K562 (cell line): ENCODE measurements at regions not wholly inside any gene's neighbourhood (a gene's known extent, or its start where the extent isn't known, plus 50 kb on each side); places are given as distances from the start of the nearest gene placed in this dataset.

Experiments used
- ATAC-seq: fragments of 200-7000 bp; cut with Tn5 transposase; 3 replicates; pipeline ENCODE4 v1.9.1; 2020; ENCODE audit warnings: moderate library complexity
- BruUV-seq: library from RNA; stranded (reverse); fragments of 400-500 nt; replicated peaks from 2 replicates; lab custom pipeline; 2021; lab: Mats Ljungman, UMichigan
- CTCF ChIA-PET: fragments of 300-600 bp; formaldehyde crosslinking; extraction: SDS; loops from one replicate; lab custom pipeline; 2021; ENCODE audit warnings: low intra/inter-chr PET ratio; lab: Yijun Ruan, JAX
- POLR2A ChIA-PET: fragments of 300-600, 350-650 bp; sonication (Branson Sonifier 250); formaldehyde crosslinking; extraction: SDS; loops from one replicate; lab custom pipeline; 2021; ENCODE audit warnings: antibody characterized with exemption, inconsistent platforms; lab: Yijun Ruan, JAX
- DNase-seq, 4 experiments: peaks; one replicate each; pipeline versions ENCODE4 v3.0.0 to v3.0.0-alpha.2; 2011 to 2018; ENCODE audit warnings: low spot score in 3 of 4, mixed read lengths in 3 of 4; ENCODE audit errors: extremely low read depth in 1 of 4
- FAIRE-seq: peaks from 2 replicates; lab custom pipeline; 2011; peaks lifted over from hg19 to GRCh38; lab: Jason Lieb, UNC
- H2AFZ ChIP-seq: 2 replicates; pipeline ENCODE4 v1.6.0; 2011; ENCODE audit warnings: low read depth, low read length, control low read depth, inconsistent platforms
- H3K27ac ChIP-seq: fragments of 200-600 bp; 3 replicates; pipeline ENCODE4 v1.8.0; 2011; ENCODE audit warnings: low read depth, mild to moderate bottlenecking, control low read depth, inconsistent platforms, low read length, moderate library complexity, mixed read lengths; ENCODE audit errors: extremely low read depth
- H3K27me3 ChIP-seq, 2 experiments: fragments of 300-600 bp in 1 of 2; 2 replicates in 1 of 2; 3 replicates in 1 of 2; pipeline versions ENCODE4 v1.6.0 to v1.8.0; 2011; ENCODE audit warnings: inconsistent platforms in 2 of 2, low read length in 2 of 2, mild to moderate bottlenecking in 1 of 2, mixed read lengths in 1 of 2, moderate library complexity in 1 of 2; ENCODE audit not compliant: control insufficient read depth in 2 of 2, insufficient read depth in 2 of 2
- H3K36me3 ChIP-seq: fragments of 300-600 bp; 3 replicates; pipeline ENCODE4 v1.8.0; 2011; ENCODE audit warnings: mild to moderate bottlenecking, low read length, inconsistent platforms; ENCODE audit not compliant: control insufficient read depth, insufficient read depth
- H3K4me1 ChIP-seq, 2 experiments: fragments of 200-600 bp in 1 of 2; replicated peaks in 1 of 2; 2 replicates in 1 of 2; 3 replicates in 1 of 2; pipeline versions ENCODE4 v1.5.1 to v1.8.0; 2011; ENCODE audit warnings: inconsistent platforms in 2 of 2, low read length in 2 of 2, mild to moderate bottlenecking in 1 of 2, mixed read lengths in 1 of 2, moderate library complexity in 1 of 2; ENCODE audit not compliant: control insufficient read depth in 2 of 2, insufficient read depth in 2 of 2
- H3K4me2 ChIP-seq: 2 replicates; pipeline ENCODE4 v1.6.1; 2011; ENCODE audit warnings: low read length, control low read depth, inconsistent platforms, mixed read lengths; ENCODE audit not compliant: insufficient read depth
- H3K4me3 ChIP-seq: fragments of 200-600 bp; sonication (generic), shearing (Covaris generic); 2 replicates; pipeline ENCODE4 v1.5.1; 2016; ENCODE audit warnings: control low read depth, inconsistent platforms
- H3K79me2 ChIP-seq: fragments of 200-600 bp; 3 replicates; pipeline ENCODE4 v1.8.0; 2011; ENCODE audit warnings: low read length, inconsistent platforms; ENCODE audit not compliant: control insufficient read depth, insufficient read depth
- H3K9ac ChIP-seq, 2 experiments: 2 replicates each; pipeline versions ENCODE4 v1.6.0 to v1.6.1; 2011; ENCODE audit warnings: low read depth in 2 of 2, low read length in 2 of 2, control low read depth in 1 of 2, inconsistent platforms in 1 of 2, mild to moderate bottlenecking in 1 of 2, mixed read lengths in 1 of 2; ENCODE audit not compliant: insufficient read depth in 1 of 2
- H3K9me1 ChIP-seq: one replicate; pipeline ENCODE4 v1.6.0; 2011; ENCODE audit warnings: inconsistent platforms, mild to moderate bottlenecking, low read length, moderate library complexity; ENCODE audit not compliant: control insufficient read depth, insufficient read depth
- H3K9me3 ChIP-seq: replicated peaks from 2 replicates; pipeline ENCODE4 v1.5.1; 2011; ENCODE audit warnings: low read depth, low read length, inconsistent platforms; ENCODE audit not compliant: control insufficient read depth, insufficient read depth
- H4K20me1 ChIP-seq: replicated peaks from 2 replicates; pipeline ENCODE4 v1.6.1; 2011; ENCODE audit warnings: low read length, inconsistent platforms, mixed read lengths; ENCODE audit not compliant: control insufficient read depth, insufficient read depth
- ARID3B ChIP-seq: fragments of 250-450 bp; sonication (Bioruptor Pico); IDR thresholded peaks from 2 replicates; pipeline ENCODE4 v1.4.0; 2020; ENCODE audit warnings: borderline replicate concordance
- E2F8 ChIP-seq: fragments of 450-650 bp; IDR thresholded peaks from 2 replicates; pipeline ENCODE4 v1.7.1; 2018; ENCODE audit warnings: mild to moderate bottlenecking, low read depth; ENCODE audit not compliant: partially characterized antibody
- FOSL1 ChIP-seq: fragments of 200-800 bp; sonication (Bioruptor generic); conservative IDR thresholded peaks from 2 replicates; pipeline ENCODE4 v1.6.1; 2016; ENCODE audit warnings: missing genetic modification characterization, missing compliant biosample characterization
- KDM2B ChIP-seq: fragments of 250-450 bp; sonication (Bioruptor Pico); IDR thresholded peaks from 2 replicates; pipeline ENCODE4 v1.8.0; 2021; ENCODE audit warnings: mild to moderate bottlenecking, moderate library complexity
- NCOA6 ChIP-seq: fragments of 450-650 bp; IDR thresholded peaks from 2 replicates; pipeline ENCODE4 v1.6.1; 2017; ENCODE audit warnings: mild to moderate bottlenecking
- PREB ChIP-seq: sonication (generic); formaldehyde crosslinking; IDR thresholded peaks from 2 replicates; pipeline ENCODE4 v1.8.1; 2023; ENCODE audit warnings: mild to moderate bottlenecking, missing genetic modification reagents
- RHOXF2B ChIP-seq: fragments of 250-450 bp; sonication (Bioruptor Pico); conservative IDR thresholded peaks from 2 replicates; pipeline ENCODE4 v1.5.1; 2021
- SNAPC5 ChIP-seq: fragments of 250-450 bp; sonication (Bioruptor Pico); IDR thresholded peaks from 2 replicates; pipeline ENCODE4 v1.8.0; 2021; ENCODE audit warnings: moderate library complexity, mild to moderate bottlenecking, inconsistent platforms
- USF2 ChIP-seq: sonication (generic); formaldehyde crosslinking; IDR thresholded peaks from 2 replicates; pipeline ENCODE4 v1.5.0; 2020; ENCODE audit warnings: missing genetic modification reagents
- ZNF57 ChIP-seq: fragments of 450-650 bp; formaldehyde crosslinking; IDR thresholded peaks from 2 replicates; pipeline ENCODE4 v1.4.0; 2020; ENCODE audit warnings: mild to moderate bottlenecking, moderate library complexity
- ZNF655 ChIP-seq: fragments of 250-450 bp; sonication (Bioruptor Pico); IDR thresholded peaks from 2 replicates; pipeline ENCODE4 v1.5.0; 2021
- ZSCAN32 ChIP-seq: fragments of 450-650 bp; formaldehyde crosslinking; IDR thresholded peaks from 2 replicates; pipeline ENCODE4 v1.4.0; 2020; ENCODE audit warnings: mild to moderate bottlenecking, moderate library complexity
- WGBS: fragments of 100-300 bp; shearing (Covaris generic); methylation state at CpG from one replicate; pipeline ENCODE4 v1.1.6; 2016; ENCODE audit warnings: low coverage, mixed read lengths; ENCODE audit not compliant: insufficient coverage; ENCODE audit errors: missing lambda C conversion rate; 5-methylcytosine and 5-hydroxymethylcytosine counted together
- in situ Hi-C: fragments of 300-500 bp; cut with MboI; formaldehyde crosslinking; loops from 4 replicates; pipeline ENCODE4 v1.15.0; 2018; ENCODE audit warnings: inconsistent platforms, mixed read lengths
- intact Hi-C: fragments of 100-400 bp; cut with micrococcal nuclease; formaldehyde crosslinking; loops from 2 replicates; pipeline ENCODE4 v1.14.2; 2022

- no peaks in the 10 kb centered on the region for H3K9me3 ChIP-seq
- H3K4me2 ChIP-seq, result no peak overlapping the region
- BruUV-seq, result no TSS peak
- no peaks in the 10 kb centered on the region for H3K4me1 ChIP-seq
- no peak overlapping the region for H3K9ac ChIP-seq
- no peak overlapping the region for H2AFZ ChIP-seq
- H3K27me3 ChIP-seq, result no peaks in the 10 kb centered on the region
- no peaks in the 10 kb centered on the region for H3K36me3 ChIP-seq
- ChIA-PET CTCF (no interaction called here), POLR2A (no interaction called here)
- H3K79me2 ChIP-seq, result no peaks in the 10 kb centered on the region
- no peaks in the 10 kb centered on the region for H3K9me1 ChIP-seq
- in situ Hi-C loops (no loop called here), intact Hi-C loops (no loop called here)
- ATAC-seq, result no peak
- no peak for DNase-seq
- H4K20me1 ChIP-seq, result no peaks in the 10 kb centered on the region
- H3K4me3 ChIP-seq, result no peak overlapping the region
- FAIRE-seq, result no peak
- H3K27ac ChIP-seq, result no peak overlapping the region
- TF ChIP-seq SNAPC5 (no peak), ZSCAN32 (CRISPR knock-in tag) (no peak), ZNF57 (CRISPR knock-in tag) (no peak), E2F8 (no peak), PREB (CRISPR knock-in tag) (no peak), RHOXF2B (CRISPR knock-in tag) (no peak), ZNF655 (no peak), USF2 (CRISPR knock-in tag) (no peak), NCOA6 (no peak), ARID3B (CRISPR knock-in tag) (no peak), KDM2B (CRISPR knock-in tag) (no peak), FOSL1 (tag) (no peak)
- TF ChIP-seq, all 486 proteins: peak for 0
- 4% methylated on average over 6 of the region's 6 CpGs for WGBS
Observed at GRCh38 chr6:9139746-9140145, 704.4 kb upstream of the SLC35B3 start.
